Vagina (tissue), 2 donors: ENCODE measurements at regions not wholly inside any gene's neighbourhood (a gene's known extent, or its start where the extent isn't known, plus 50 kb on each side); places are given as distances from the start of the nearest gene placed in this dataset.

Experiments
- POLR2A ChIP-seq, 2 donors: fragments of 450-650 bp; IDR thresholded peaks; one replicate each; pipeline ENCODE4 v1.6.1; 2017; ENCODE audit warnings: antibody characterized with exemption in 2 of 2, mild to moderate bottlenecking in 2 of 2, moderate library complexity in 2 of 2
- POLR2AphosphoS5 ChIP-seq, 2 donors: sonication (generic); formaldehyde crosslinking; IDR thresholded peaks; one replicate each; pipeline ENCODE4 v1.9.0; 2017; ENCODE audit warnings: antibody characterized with exemption in 2 of 2, mild to moderate bottlenecking in 2 of 2, low read depth in 1 of 2; ENCODE audit not compliant: insufficient read depth in 1 of 2
- TF ChIP-seq, protein P1 (sequence below), 3 experiments: fragments of 450-650 bp in 2 of 3; fragments of 200-600 bp in 1 of 3; sonication (generic) in 1 of 3; IDR thresholded peaks; one replicate each; pipeline ENCODE4 v1.5.1; 2017 to 2019; ENCODE audit warnings: antibody characterized with exemption in 3 of 3, mild to moderate bottlenecking in 2 of 3, moderate library complexity in 2 of 3

DNA sequence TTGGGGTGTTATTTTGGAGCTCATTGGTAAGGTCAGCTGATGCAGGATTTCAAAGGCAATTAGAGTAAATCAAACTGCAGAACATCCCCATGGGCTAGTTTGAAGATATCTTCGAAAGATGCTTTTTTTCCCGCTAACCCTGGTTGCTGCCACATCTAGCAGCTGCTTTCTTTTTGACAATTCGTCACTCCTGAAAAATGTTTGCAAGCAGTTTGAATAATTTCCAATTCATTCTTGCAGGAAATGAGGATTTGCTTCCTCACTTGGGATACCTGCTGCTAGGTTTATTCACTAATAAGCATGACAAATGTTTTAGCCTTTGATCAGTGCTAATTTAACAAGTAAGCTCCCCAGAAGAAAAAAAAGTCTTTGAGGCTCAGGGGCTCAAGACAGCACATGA lies 649.6 kb upstream of the RORB start:
- TF ChIP-seq, protein P1, sequence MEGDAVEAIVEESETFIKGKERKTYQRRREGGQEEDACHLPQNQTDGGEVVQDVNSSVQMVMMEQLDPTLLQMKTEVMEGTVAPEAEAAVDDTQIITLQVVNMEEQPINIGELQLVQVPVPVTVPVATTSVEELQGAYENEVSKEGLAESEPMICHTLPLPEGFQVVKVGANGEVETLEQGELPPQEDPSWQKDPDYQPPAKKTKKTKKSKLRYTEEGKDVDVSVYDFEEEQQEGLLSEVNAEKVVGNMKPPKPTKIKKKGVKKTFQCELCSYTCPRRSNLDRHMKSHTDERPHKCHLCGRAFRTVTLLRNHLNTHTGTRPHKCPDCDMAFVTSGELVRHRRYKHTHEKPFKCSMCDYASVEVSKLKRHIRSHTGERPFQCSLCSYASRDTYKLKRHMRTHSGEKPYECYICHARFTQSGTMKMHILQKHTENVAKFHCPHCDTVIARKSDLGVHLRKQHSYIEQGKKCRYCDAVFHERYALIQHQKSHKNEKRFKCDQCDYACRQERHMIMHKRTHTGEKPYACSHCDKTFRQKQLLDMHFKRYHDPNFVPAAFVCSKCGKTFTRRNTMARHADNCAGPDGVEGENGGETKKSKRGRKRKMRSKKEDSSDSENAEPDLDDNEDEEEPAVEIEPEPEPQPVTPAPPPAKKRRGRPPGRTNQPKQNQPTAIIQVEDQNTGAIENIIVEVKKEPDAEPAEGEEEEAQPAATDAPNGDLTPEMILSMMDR (IDR thresholded peaks at IDR 0.05), result no peak
- TF ChIP-seq POLR2A (IDR thresholded peaks at IDR 0.05), result no peak
- no peak for TF ChIP-seq POLR2AphosphoS5 (IDR thresholded peaks at IDR 0.05; ENCODE audit: insufficient read depth in 1 of 2, low read depth in 1 of 2)
